GM12891 (cell line): ENCODE measurements at regions not wholly inside any gene's neighbourhood (a gene's known extent, or its start where the extent isn't known, plus 50 kb on each side); places are given as distances from the start of the nearest gene placed in this dataset.

Experiments used
- PAX5 ChIP-seq: IDR thresholded peaks from 2 replicates; pipeline ENCODE4 v1.6.1; 2011; ENCODE audit warnings: low read length, moderate library complexity, mild to moderate bottlenecking; ENCODE audit not compliant: insufficient read depth, severe bottlenecking
- POLR2A ChIP-seq: IDR thresholded peaks from 2 replicates; pipeline ENCODE4 v1.6.1; 2011; ENCODE audit warnings: low read depth, low read length, control low read depth
- POLR2AphosphoS5 ChIP-seq: IDR thresholded peaks from 2 replicates; pipeline ENCODE4 v1.6.1; 2011; ENCODE audit warnings: low read depth, low read length, control low read depth
- POU2F2 ChIP-seq: IDR thresholded peaks from 2 replicates; pipeline ENCODE4 v1.6.1; 2011; ENCODE audit warnings: low read depth, mild to moderate bottlenecking, control low read depth, low read length, moderate library complexity
- SPI1 ChIP-seq: IDR thresholded peaks from 2 replicates; pipeline ENCODE4 v1.6.1; 2011; ENCODE audit warnings: low read depth, low read length, control low read depth
- TAF1 ChIP-seq: IDR thresholded peaks from 2 replicates; pipeline ENCODE4 v1.6.1; 2011; ENCODE audit warnings: low read depth, low read length, control low read depth

- TF ChIP-seq TAF1, result no peak
- no peak for TF ChIP-seq POLR2AphosphoS5
- TF ChIP-seq POU2F2, result no peak
- TF ChIP-seq POLR2A, result no peak
- no peak for TF ChIP-seq PAX5
- no peak for TF ChIP-seq SPI1
These were observed 747.2 kb upstream of the MAN1A1 start for GRCh38 chr6:120096696-120097260.
